HG03060 (cell line): ENCODE measurements at regions not wholly inside any gene's neighbourhood (a gene's known extent, or its start where the extent isn't known, plus 50 kb on each side); places are given as distances from the start of the nearest gene placed in this dataset.
"Not testable (repeated sequence)": the region's sequence is repeated elsewhere in the genome, so short reads cannot be mapped to it uniquely, and the experiment has no call there.

Experiments used
- ATAC-seq: cut with Tn5 transposase; IDR thresholded peaks from one replicate; pipeline ENCODE4 v1.9.1; 2021; ENCODE audit warnings: low read depth, moderate number of reproducible peaks; ENCODE audit not compliant: unreplicated experiment

GRCh38 chr7:119945822-119946221, 327.2 kb upstream of the KCND2 start:
- no peak for ATAC-seq

- ATAC-seq, result no peak
Observed at GRCh38 chr7:119949053-119949452, 323.9 kb upstream of the KCND2 start.

- not testable (repeated sequence) for ATAC-seq
Observed at GRCh38 chr7:119950390-119951041, 322.5 kb upstream of the KCND2 start.

GRCh38 chr7:119951614-119952013, 321.4 kb upstream of the KCND2 start:
- not testable (repeated sequence) for ATAC-seq

- no peak for ATAC-seq
Observed at GRCh38 chr7:119957335-119957734, 315.6 kb upstream of the KCND2 start.

- no peak for ATAC-seq
Observed at GRCh38 chr7:119959811-119960210, 313.2 kb upstream of the KCND2 start.

- ATAC-seq, result no peak
Observed at GRCh38 chr7:119963654-119964053, 309.3 kb upstream of the KCND2 start.

- no peak for ATAC-seq
Observed at GRCh38 chr7:119964065-119964464, 308.9 kb upstream of the KCND2 start.

GRCh38 chr7:119964788-119965542, 308.0 kb upstream of the KCND2 start:
- ATAC-seq, result no peak

- ATAC-seq, result no peak
Observed at GRCh38 chr7:119967221-119967620, 305.8 kb upstream of the KCND2 start.

GRCh38 chr7:119968411-119968810, 304.6 kb upstream of the KCND2 start:
- ATAC-seq, result not testable (repeated sequence)

- no peak for ATAC-seq
Observed at GRCh38 chr7:119969054-119969453, 303.9 kb upstream of the KCND2 start.

GRCh38 chr7:119969763-119970162, 303.2 kb upstream of the KCND2 start:
- no peak for ATAC-seq

GRCh38 chr7:119974972-119975371, 298.0 kb upstream of the KCND2 start:
- no peak for ATAC-seq

- ATAC-seq, result no peak
Observed at GRCh38 chr7:119982884-119983283, 290.1 kb upstream of the KCND2 start.

GRCh38 chr7:119983468-119983867, 289.5 kb upstream of the KCND2 start:
- no peak for ATAC-seq

- no peak for ATAC-seq
Observed at GRCh38 chr7:119984247-119984646, 288.7 kb upstream of the KCND2 start.

GRCh38 chr7:119988401-119988800, 284.6 kb upstream of the KCND2 start:
- no peak for ATAC-seq

GRCh38 chr7:119994928-119995327, 278.0 kb upstream of the KCND2 start:
- ATAC-seq, result no peak

- ATAC-seq, result peak; percentile 61
Observed at GRCh38 chr7:119996634-119997033, 276.3 kb upstream of the KCND2 start.

- no peak for ATAC-seq
Observed at GRCh38 chr7:119999738-120000475, 273.1 kb upstream of the KCND2 start.
